GM18508 (cell line): ENCODE measurements at regions not wholly inside any gene's neighbourhood (a gene's known extent, or its start where the extent isn't known, plus 50 kb on each side); places are given as distances from the start of the nearest gene placed in this dataset.
"Not testable (repeated sequence)": the region's sequence is repeated elsewhere in the genome, so short reads cannot be mapped to it uniquely, and the experiment has no call there.

Source experiments
- ATAC-seq: cut with Tn5 transposase; IDR thresholded peaks from one replicate; pipeline ENCODE4 v1.9.1; 2021; ENCODE audit warnings: moderate number of reproducible peaks; ENCODE audit not compliant: insufficient read depth, unreplicated experiment

DNA sequence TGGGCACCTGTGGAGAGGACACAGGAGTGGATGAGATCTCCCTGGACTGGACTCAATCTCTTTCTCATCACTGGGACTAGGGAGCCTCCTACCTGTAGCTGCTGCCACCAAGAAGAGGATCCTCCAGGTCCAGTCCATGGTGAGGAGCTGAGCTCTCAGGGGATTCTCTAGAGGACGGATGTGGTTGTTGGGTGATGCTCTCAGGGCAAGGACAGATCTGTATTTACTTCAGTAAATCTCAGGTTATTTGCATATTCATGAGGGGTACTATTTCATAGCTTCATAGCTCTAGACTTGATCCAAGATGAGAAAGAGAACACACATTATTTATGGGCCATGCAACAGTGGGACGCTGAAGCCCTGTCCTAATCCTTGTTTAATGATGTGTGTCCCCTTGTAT lies 159.4 kb downstream of the POTEB start:
- peak; percentile 75 for ATAC-seq

DNA sequence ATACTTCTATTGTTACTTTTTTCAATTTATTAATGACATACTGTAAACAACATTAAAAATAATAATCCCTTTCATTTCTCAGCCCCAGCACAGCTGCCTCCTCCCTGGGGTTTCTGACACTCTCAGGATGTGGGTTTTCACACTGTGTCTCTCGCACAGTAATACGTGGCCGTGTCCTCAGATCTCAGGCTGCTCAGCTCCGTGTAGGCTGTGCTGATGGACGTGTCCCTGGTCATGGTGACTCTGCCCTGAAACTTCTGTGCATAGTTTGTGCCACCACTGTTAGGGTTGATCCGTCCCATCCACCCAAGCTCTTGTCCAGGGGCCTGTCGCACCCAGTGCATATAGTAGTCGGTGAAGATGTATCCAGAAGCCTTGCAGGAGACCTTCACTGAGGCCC lies 159.9 kb downstream of the POTEB start:
- ATAC-seq = peak; percentile 19

DNA sequence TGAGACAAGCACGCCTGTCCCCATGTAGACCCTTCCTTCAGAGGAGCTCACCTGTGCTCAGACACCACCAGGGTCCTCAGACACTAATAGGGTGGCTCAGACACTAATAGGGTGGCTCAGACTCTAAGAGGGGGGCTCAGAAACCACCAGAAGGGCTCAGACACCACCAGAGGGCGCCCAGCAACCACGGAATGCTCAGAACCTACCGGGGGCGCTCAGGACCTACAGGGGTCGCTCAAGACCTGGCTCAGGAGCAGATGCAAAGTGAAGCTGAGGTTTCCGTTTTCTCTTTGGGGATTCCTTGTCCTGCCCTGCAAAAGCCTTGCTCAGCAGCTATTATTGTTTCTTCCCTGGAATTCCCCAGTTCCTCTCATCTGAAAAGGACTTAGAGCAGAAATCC lies 172.1 kb downstream of the POTEB start:
- ATAC-seq = peak; percentile 77

DNA sequence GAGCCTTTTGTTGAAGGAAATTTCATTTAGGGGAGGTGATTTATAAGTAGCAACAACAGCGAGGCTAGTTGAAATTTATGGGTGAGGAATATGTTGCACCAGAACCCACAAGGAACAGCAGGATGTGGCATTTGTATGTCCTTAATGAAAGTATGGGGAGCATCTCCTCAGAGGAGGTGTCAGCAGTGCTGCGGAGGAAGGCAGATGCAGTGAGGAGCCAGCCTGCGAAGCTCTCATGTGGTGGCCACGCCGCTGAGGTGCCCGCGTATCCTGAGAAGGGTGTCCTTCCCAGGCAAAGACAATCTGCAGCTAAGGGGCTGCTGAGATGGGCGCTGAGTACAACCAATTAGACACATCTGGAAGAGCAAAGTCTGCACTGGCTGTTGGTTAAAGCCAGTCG lies 178.9 kb downstream of the POTEB start:
- ATAC-seq = not testable (repeated sequence)

DNA sequence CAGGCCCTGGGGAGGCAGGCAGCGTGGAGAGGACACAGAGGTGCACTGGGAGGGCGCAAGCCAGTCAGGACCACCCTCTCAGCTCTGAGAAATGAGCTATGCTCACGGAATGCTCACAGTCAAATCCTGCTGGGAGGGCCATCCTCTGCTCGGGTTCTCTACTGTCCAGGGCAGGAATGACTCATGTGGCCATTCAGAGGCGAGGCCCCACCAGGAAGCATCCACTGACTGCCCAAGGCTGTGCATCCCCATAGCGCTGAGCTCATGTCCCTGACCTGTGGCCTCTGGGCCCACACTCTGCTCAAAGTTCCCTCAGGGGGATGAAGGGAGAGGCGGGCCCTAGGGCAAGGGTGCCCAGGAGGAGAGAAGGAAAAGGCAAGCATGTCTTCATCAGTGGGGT lies 182.4 kb downstream of the POTEB start:
- ATAC-seq = not testable (repeated sequence)

DNA sequence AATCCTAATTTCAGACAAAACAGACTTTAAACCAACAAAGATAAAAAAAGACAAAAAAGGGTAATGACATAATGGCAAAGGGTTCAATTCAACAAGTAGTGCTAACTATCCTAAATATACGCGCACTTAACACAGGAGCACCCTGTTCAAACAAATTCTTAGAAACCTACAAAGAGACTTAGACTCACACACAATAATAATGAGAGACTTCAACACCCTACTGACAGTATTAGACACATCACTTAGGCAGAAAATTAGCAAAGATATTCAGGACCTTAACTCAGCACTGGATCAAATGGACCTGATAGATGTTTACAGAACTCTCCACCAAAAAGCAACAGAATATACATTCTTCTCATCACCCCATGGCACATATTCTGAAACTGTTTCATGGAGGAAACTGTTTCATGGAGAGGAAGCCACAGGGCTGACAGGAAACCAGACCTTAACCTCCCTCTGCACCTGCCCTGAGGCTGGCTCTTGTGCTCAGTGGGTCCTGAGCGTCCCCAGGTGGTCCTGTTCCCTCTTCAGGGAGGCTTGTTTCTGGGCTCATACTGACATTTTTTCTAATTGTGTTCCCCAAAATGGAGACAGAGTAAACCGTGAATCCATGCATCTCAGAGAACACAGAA lies 184.9 kb downstream of the POTEB start:
- not testable (repeated sequence) for ATAC-seq

DNA sequence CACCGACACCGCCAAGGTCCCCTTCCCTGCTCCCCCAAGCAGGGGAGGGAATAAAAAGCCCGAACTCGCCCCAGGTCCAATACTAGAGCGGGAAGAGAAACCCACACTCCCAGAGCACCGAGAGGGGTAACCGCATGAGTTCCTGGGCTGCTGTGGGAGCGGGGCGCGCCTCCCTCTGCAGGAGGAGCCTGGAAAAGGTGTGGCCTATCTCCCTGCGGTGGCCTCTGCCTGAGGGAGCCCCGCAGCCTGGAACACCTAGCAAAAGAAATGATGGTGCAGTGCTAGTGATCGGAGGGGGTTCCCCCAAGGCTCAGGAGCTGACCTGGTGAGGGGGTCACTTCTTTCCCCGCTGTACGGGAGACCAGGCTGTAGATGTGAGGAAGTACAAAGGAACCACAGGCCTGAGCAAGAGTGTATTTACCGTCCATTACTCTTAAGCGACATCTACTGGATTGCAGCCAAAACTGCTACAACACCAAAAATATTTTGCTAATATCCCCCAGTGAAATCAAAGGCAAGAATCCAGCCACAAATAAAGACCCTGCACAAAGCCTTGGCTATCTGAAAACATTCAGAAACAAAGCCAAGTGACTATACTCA lies 216.6 kb upstream of the POTEB3 start:
- ATAC-seq = peak; percentile 85

DNA sequence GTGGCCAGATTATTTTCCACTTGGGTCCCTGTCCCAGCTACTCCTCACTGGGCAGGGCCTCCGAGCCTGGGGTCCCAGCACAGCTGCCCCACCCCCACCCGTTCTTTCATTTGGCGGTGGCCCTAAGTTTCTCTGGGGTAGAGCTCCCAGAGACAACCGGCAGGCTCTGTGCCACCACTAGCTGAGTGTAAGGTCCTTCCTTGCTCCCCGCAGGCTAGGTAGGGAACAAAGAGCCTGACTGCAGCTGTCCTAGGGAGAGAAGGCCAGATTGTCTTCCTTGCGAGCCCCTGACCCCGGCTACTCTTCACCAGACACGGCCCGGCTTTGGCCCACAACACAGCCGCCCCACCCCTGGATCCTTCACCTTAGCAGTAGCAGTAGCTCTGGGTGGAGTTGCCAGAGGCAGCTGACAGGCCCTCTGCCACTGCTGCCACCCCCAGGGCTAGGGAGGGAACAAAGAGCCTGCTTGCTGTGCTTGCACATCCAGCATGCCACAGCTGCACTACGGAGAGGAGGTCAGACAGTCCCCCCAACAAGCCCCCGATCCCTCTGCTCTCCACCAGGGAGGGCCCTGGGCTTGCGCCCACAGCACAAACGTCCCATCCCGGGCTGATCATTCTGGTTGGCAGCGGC lies 215.9 kb upstream of the POTEB3 start:
- ATAC-seq = peak; percentile 12

DNA sequence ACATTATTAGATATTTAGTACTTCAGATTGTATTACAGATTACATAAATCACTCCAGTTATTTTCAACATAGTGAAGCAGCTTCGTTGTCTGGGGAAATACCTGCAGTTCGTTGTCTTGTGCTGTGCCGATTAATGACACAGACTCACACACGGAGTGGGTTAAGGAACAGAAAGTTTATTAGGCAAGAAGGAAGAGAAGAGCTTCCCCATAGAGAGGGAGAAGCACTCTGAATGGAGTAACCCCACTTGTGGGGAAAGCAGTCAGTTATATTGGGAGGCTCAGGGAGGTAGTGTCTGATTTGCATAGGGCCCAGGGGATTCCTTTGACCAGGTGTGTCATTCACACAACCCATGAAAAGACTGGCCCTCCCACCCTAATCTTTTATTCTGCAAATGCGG lies 213.4 kb upstream of the POTEB3 start:
- ATAC-seq = not testable (repeated sequence)

DNA sequence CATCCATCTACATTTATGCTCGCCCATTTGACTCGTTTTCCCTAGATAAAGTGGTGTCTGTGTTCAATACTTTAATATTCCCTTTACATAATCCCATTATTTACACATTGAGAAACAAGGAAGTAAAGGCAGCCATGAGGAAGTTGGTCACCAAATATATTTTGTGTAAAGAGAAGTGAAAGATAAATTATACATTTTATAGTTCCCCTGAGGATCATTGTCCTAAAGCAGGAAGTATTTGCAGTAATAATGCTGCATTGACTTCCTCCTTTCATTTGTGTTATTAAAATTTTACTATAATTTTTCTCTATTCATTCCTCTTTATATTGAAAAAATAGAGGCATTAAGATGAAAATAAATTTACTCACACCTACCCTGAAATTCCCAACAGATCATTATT lies 198.5 kb upstream of the POTEB3 start:
- not testable (repeated sequence) for ATAC-seq

DNA sequence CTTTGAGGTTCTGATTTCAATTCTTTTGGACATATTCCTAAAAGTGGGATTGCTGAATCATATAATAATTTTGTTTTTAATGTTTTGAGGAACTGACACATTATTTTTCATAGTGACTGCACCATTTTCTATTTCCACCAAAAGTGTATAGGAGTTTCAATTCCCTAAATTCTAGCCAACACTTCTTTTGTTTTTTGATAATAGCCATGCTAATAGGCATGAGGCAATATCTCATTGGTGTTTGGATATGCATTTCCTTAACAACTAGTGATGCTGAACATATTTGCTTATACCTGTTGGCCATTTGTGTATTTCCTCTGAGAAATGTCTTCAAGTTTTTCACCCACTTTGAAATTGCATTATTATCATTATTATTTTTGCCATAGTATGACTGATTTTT lies 186.4 kb upstream of the POTEB3 start:
- not testable (repeated sequence) for ATAC-seq

DNA sequence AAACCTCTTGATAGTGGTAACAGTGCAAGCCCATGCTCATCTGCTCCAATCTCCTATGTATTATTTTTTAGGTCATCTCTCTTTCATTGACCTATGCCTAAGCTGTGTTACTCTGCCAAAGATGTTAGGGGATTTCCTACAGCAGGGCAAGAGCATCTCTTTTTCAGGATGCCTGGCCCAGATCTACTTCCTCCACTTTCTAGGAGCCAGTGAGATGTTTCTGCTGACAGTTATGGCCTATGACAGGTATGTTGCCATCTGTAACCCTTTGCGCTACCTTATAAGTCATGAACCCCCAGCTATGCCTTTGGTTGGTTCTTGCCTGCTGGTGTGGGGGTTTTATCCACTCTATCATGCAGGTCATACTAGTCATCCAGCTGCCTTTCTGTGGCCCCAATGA lies 168.9 kb upstream of the POTEB3 start:
- not testable (repeated sequence) for ATAC-seq

DNA sequence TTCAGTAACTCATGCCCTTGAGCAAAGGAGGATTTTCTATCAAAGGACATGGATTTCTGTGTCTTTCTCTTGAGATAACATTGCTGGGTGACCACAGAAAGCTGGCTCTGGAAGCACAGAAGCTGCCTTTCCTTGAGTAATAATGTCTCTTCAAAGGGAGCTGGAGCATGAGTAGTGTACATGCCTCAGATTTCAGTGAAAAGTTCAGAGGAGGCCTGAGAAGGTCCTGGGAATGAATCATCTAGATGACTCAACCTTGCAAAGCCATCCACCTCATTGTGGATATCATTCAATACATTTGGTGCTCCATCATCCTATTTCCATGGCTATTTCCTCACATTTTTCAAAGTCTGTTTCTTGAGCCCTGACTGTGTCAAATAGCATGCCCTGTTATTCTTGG lies 125.1 kb upstream of the POTEB3 start:
- ATAC-seq = not testable (repeated sequence)

DNA sequence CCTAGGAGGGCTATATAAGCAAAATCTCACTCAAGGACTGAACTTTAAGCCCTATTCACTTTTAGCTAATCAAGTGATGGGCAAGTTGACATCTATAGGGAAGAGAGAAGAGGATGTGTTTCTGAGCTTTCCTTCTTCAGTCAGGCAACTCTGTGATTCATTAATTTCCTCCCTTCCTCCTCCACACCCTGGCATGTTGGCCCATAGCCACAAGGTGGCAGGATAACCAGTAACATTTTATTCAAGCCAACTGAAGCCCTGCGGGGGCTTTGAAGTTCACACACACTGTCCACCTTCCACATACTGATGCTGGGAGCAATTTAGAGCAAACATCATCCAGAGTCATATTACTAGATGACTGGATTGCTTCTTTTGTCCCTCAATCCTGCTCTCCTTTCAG lies 111.5 kb upstream of the POTEB3 start:
- not testable (repeated sequence) for ATAC-seq

DNA sequence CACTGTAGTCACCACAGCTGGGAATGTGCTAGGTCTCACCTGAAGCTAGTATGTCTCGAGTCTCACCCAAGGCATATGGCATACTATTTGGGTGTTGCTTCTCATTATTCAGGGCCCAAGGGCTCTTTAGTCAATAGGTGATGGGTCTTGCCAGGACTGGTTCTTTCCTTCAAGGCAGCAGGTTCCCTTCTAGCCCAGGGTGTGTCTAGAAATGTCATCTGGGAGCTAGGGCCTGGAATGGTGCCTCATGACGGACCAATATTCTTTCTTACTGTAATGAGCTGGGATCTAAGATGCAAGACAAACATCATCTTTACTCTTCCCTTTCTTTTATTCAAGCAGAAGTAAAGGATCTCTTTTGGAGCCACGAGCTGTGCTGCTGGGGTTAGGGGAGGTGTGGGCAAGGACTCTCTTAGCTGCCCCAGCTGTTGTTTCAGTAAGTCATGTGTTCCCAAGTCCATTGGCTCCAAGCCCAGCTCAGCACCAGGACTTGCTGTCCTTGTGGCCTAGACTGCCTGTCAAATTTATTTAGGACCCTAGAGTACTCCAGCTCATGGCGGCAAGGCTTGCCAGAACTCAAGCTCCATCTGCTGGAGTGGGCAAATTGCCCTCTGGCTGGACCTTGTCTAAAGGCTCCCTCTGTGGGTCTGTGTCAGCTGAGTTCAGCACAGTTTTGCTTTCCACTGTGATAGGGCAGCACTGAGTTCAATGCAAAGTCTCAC lies 106.0 kb upstream of the POTEB3 start:
- ATAC-seq = not testable (repeated sequence)

DNA sequence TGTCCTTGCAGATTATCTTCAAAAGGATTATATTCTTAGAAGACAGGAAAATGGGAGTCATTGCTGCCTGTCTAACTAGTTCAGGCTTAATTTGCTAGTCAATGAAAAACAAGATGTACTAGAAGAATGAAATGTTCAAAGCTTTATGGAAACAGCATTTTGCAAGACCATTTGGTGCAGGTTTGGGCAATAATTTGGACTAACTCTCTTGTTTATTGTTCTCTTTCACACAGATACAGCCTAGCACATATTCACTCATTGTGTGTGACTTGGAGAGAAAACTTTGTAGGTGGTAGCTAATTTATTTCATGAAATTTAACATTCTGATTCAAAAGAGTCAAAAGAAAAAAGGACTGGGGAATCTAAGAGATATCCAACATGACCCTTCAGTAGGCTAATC lies 92.5 kb upstream of the POTEB3 start:
- ATAC-seq = not testable (repeated sequence)

DNA sequence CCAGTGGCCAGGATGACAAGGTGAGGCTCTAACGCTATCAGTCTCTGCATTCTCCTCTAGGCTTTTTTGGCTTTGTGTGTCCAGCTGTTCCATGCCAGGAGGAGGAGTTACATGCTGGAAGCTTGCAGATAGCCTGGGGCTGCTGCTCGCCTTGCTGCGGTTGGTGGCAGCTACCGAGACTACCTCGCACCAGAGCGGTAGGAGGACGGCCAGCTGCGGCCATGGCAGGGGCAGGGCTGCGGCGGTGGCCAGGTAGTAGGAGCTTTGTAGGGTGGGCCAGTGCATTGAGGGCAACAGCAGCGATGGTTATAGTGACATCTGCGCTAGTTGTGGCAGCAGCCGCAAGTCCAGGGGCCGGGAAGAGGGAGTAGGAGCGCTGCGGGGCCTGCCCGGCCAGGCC lies 75.9 kb upstream of the POTEB3 start:
- not testable (repeated sequence) for ATAC-seq

DNA sequence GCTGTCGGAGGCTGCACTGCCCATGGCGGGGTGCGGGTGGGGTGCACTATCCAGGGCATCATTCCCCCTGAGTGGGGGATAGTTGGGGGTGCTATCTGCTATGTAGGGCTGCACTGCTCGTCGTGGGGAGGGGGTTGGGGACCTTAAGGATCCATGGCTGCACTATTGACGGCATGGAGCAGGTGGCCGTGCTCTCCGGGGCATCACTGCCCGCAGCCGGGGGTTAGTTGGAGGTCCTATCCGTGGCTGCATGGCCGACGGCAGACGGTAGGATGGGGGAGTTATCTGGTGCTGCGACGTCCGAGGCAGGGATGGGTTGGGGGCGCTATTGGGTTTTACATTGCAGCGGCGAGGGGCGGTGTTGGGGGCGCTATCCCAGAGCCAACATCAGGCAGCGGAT lies 75.0 kb upstream of the POTEB3 start:
- ATAC-seq = not testable (repeated sequence)

DNA sequence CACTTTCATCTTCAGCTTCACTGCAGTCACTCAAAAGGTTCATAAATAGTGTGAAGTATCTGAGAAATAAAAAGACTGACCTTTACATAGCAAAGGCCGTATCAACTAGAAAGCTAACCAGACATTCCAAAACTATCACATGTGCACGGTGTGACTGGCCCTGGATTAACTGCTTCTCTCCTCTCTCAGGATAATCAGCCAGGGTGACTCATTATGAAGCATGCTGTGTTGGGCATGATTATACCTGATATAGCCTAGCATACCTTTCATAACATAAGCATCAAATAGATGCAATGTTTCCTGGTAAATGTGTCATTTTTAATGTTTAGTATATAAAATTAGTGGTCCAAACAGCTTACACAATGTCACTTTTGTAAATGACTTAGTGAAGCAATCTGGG lies 62.7 kb upstream of the POTEB3 start:
- ATAC-seq = not testable (repeated sequence)
